GM20431 (cell line): ENCODE measurements at regions not wholly inside any gene's neighbourhood (a gene's known extent, or its start where the extent isn't known, plus 50 kb on each side); places are given as distances from the start of the nearest gene placed in this dataset.
"Not testable (repeated sequence)": the region's sequence is repeated elsewhere in the genome, so short reads cannot be mapped to it uniquely, and the experiment has no call there.

Experiments
- in situ Hi-C: fragments of 300-500 bp; cut with MseI, MboI; formaldehyde crosslinking; loops from one replicate; pipeline ENCODE4 v1.15.0; 2020; ENCODE audit warnings: low sequenced_read_pairs; ENCODE audit not compliant: unreplicated experiment

DNA sequence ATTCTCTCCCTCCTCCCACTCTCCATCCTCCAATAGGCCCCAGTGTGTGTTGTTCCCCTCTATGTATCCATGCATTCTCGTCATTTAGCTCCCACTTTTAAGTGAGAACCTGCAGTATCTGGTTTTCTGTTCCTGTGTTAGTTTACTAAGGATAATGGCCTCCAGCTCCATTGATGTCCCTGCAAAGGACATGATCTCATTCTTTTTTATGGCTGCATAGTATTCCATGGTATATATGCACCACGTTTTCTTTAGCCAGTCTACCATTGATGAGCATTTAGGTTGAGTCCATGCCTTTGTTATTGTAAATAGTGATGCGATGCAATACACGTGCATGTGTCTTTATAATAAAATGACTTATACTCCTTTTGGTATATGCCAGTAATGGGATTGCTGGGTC is 100.3 kb upstream of the USP9X start:
- in situ Hi-C loops: no loop called here

- in situ Hi-C loops: no loop called here
These were observed 97.8 kb upstream of the USP9X start for GRCh38 chrX:40987413-40987812.

DNA sequence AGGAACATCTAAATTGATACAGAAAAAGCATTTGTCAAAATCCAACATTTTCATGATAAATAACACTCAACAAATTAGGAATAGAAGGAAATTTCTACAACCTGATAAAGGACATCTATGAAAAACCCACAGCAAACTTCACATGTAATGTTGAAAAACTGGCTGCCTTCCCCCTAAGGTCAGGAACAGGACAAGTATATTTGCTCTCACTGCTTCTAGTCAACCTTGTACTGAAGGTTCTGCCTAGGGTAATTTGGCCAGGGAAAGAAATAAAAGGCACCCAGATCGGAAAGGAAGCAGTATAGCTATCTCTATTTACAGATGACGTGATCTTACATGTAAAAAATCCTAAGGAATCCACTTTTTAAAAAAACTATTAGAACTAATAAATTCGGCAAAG is 97.1 kb upstream of the USP9X start:
- in situ Hi-C loops: no loop called here

DNA sequence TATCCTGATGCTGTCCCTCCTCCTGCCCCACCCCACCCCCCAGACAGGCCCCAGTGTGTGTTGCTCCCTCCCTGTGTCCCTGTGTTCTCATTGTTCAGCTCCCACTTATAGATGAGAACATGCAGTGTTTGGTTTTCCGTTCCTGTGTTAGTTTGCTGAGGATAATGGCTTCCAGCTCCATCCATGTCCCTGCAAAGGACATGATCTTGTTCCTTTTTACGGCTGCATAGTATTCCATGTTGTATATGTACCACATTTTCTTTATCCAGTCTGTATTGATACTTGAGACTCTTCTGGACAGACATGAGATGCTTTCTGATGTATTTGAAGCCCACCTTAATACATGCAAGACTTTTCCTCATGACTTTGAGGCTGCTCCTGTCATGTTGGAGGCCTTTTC is 91.8 kb upstream of the USP9X start:
- in situ Hi-C loops: not testable (repeated sequence)

DNA sequence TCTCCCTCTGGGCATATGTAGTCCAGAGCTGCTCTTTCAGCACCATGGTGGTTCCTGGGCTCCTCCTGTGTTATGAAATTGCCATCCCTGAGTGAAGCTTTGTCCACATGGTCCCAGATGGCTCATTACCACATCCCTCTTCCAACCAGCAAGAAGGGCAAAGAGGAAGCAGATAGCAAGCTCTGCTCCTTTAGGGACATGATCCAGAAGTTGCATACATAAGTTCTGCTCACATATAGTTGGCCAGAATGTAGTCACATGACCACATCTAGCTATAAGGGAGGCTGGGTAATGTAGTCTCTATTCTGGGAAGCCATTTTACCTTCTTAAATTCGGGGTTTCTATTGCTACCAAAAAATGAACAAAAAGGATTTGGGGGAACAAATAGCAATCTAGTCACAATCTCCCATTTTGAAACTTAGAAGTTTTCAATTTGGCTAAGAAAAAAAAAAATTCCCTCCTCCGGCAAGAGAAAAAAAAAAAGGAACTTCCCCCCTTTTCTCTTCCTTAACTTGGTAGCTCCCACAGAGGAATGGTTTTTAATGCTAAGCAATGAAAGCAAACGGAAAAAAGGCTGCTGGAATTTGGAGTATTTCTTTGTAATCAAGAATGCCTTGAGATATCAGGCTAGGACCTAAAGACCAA is 88.2 kb upstream of the USP9X start:
- in situ Hi-C loops: no loop called here

DNA sequence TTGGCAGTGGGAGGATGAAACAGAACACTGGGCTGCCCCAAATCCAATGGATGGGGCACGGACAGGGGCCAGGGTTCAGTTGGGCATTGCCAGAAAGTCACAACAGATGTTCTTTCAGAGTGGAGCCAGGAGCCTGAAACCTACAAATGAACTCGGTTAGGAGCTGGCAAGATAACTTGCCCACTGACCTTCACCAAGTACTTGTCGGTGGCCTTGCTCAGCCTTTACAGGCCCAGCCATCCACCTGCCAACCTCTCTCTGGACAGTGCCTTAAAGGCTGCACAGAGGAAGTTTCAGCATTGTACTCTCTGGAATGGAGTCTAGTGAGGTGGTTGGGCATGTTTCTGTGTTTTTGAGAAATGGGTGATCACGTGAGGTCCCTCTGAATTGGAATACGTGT is 87.1 kb upstream of the USP9X start:
- in situ Hi-C loops: no loop called here

GRCh38 chrX:41001327-41001726 is 83.9 kb upstream of the USP9X start:
- in situ Hi-C loops: no loop called here

DNA sequence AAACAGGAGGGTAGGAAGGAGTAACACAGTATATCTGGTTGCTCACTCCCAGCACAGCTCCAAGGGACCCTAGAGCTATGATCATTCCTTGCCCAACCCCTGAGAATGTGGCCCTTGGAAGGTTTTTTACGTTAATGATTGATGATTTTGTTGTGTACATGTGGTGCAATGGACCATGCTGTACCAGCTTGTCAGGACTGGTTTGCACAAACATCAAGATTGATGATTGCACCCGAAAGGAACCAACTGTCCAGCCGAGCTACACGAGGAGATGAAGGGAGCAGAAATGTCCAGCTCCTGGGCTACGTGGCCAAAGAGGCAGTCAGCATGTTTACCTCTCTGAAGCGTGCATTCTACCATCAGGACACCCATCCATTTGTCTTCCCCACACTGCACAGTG is 83.2 kb upstream of the USP9X start:
- in situ Hi-C loops: no loop called here

GRCh38 chrX:41003506-41004270 is 81.6 kb upstream of the USP9X start:
- in situ Hi-C loops: no loop called here

DNA sequence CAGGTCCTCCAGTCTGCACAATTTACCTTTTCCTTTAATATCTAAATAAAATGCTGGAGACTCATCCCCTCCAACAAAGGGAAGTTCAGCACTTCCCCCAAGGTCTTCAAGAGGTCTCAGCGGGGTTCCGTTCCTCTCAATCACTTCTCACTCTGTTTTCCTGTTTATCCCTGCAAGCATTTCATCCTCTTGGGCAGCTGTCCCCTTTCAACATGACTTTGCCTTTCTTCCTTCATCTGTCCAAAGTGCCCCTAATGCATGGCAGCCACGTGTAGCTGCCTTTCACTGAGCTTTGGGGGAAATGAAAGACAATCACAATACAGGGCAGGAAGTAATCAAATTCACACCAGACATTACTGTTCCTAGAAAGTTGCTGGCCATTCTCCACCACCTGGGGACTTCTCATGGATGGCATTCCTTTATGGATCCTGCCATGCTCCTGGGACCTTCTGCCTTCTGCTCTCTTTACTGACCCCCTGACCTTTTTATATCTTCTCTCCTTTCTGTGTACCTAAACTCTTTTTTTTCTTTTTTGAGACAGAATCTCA is 79.7 kb upstream of the USP9X start:
- in situ Hi-C loops: no loop called here

- in situ Hi-C loops: no loop called here
These were observed 75.1 kb upstream of the USP9X start for GRCh38 chrX:41009850-41010846.

DNA sequence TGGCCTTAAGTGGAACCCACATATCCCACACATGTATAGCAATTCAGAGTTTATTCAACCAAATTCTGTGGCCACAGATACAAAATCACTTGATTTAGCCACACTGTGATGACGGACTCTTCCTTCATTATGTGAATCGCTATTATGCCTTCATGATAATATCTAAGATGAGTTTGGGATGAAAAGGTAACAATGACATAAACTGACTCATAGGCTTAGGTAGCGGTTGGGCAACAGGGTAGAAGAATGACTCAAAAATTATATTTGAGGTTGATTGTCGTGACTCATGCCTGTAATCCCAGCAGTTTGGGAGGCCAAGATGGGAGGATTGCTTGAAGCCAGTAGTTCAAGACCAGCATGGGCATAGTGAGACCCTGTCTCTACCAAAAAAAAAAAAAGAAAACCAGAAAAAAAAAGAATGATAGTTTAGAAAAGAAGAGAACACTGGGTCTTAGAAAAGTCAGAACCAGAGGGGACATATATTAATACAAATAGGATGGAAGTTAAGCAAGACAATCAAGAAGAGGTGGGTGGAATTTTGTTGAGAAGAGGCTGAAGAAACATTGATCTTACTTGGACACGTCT is 70.4 kb upstream of the USP9X start:
- in situ Hi-C loops: no loop called here

GRCh38 chrX:41017785-41018184 is 67.5 kb upstream of the USP9X start:
- in situ Hi-C loops: not testable (repeated sequence)

DNA sequence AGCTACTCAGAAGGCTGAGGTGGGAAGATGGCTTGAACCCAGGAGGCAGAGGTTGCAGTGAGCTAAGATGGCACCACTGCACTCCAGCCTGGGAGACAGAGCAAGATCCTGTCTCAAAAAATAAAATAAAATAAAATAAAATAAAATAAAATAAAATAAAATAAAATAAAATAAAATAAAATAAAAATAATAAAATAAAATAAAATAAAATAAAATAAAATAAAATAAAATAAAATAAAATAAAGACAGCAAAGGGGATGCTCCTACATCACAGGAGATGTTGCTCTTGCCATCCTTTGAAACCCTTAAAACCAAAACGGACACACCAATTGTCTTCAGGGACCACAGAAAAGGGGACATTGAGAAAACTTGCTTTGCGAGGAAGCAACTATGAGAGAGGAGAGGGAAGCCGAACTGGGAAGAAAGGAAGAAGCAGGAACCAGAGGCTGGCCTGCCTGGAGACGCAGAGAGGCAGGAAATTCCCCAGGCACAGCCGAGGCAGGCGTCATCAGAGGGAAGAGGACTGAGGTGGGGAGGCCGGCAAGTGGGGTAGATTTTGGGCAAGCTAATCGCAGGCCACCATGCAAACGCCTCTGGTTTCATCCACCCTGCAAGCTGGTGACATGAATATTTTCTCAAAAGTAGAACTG is 66.7 kb upstream of the USP9X start:
- in situ Hi-C loops: not testable (repeated sequence)

DNA sequence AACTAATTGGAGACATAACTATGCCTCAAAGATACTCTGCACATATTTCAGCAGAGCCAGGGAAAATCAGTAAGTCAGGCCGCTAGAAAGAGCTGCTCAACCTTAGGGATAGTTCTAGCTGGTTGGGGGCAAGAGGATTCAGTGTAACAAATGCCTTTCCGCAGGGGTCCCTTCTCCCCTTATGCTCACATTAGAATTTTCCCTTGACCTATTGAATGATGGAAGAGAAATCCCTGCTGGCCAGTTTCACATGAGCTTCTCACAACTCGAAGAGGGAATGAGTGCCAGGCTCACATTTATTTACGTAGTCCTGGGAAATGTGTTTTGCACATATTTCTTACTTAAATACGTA is 66.2 kb upstream of the USP9X start:
- in situ Hi-C loops: no loop called here

- in situ Hi-C loops: no loop called here
These were observed 62.7 kb upstream of the USP9X start for GRCh38 chrX:41022566-41022965.

DNA sequence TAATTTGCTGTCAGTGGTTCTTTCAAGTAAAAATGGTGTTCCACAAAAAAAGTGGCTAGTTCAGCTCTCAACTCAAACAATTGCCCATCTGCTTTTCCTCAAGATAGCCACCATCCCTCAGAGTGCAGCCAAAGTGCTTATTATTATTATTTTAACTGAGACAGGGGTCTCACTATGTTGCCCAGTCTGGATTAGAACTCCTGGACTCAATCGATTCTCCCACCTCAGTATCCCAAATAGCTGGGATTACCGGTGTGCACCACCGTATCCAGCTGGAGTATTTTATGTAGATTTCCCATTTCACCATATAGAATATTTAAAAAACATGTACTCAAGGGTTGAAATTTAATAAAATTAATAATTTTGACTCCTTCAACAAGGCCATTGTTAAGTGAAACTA is 62.1 kb upstream of the USP9X start:
- in situ Hi-C loops: no loop called here

- in situ Hi-C loops: not testable (repeated sequence)
These were observed 60.9 kb upstream of the USP9X start for GRCh38 chrX:41024335-41024734.

DNA sequence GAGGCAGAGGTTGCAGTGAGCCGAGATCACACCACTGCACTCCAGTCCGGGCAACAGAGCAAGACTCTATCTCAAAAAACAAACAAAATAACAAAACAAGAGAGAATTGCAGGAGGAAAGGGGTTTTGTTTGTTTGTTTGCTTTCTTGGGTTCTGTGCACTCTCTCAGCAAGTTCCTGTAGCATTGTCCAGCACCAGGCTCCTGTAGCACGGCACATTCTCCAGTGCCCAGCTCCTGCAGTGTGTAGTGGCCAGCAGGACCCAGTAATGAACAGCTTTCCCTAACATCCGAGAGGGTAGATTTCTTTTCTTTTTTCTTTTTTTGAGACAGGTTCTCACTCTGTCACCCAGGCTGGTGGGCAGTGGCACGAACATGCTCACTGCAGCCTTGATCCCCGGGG is 60.5 kb upstream of the USP9X start:
- in situ Hi-C loops: no loop called here
